ENCODE measurements at regions not wholly inside any gene's neighbourhood (a gene's known extent, or its start where the extent isn't known, plus 50 kb on each side); places are given as distances from the start of the nearest gene placed in this dataset.

GRCh38 chr7:118046086-118046485 lies 137.9 kb upstream of the LSM8 start:
- TF ChIP-seq CTCF (IDR thresholded peaks at IDR 0.05; ENCODE audit: poor library complexity) (no peak), EZH2 (IDR thresholded peaks at IDR 0.05; ENCODE audit: borderline replicate concordance) (no peak)
